ENCODE measurements at regions not wholly inside any gene's neighbourhood (a gene's known extent, or its start where the extent isn't known, plus 50 kb on each side); places are given as distances from the start of the nearest gene placed in this dataset.
"Not testable (repeated sequence)": the region's sequence is repeated elsewhere in the genome, so short reads cannot be mapped to it uniquely, and the experiment has no call there.

DNA sequence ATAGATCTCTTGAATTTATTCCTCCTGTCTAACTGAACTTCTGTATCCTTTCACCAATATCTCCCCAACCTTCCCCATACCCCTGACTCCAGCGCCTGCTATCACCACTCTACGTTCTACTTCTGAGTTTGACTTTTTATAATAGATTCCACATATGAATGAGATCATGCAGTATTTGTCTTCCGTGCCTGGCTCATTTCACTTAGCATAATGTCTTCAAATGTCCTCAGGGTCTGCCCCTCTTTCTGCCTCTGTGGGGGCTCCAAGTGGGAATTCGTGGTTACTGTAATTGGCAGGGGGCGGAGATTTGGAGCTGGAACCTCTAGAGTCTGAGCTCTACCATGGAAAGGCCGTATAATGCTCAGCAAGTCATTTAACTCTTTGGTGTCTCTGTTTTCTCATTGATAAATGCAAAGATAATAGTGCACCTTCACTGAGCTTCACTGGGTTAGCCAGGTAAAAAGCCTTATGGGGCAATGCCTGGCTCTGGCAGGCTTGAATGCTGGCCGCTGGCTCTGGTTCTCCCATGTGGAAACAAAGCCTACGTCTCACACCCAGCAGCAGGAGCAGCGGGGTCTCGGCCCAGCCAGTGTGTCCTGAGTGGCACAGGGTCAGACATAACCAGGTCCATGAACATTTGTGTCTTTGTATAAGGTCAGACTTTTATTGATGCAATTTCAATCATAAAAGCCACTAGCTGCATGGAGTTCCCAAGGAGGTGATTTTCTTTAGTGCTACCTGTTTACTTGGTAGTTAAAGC is 259.1 kb upstream of the PLGLB1 start:
- not testable (repeated sequence) for H3K27me3 ChIP-seq (ENCODE audit: control insufficient read depth, insufficient read depth, low read length); H3K9me3 ChIP-seq (ENCODE audit: control insufficient read depth, insufficient read depth, low read length)

DNA sequence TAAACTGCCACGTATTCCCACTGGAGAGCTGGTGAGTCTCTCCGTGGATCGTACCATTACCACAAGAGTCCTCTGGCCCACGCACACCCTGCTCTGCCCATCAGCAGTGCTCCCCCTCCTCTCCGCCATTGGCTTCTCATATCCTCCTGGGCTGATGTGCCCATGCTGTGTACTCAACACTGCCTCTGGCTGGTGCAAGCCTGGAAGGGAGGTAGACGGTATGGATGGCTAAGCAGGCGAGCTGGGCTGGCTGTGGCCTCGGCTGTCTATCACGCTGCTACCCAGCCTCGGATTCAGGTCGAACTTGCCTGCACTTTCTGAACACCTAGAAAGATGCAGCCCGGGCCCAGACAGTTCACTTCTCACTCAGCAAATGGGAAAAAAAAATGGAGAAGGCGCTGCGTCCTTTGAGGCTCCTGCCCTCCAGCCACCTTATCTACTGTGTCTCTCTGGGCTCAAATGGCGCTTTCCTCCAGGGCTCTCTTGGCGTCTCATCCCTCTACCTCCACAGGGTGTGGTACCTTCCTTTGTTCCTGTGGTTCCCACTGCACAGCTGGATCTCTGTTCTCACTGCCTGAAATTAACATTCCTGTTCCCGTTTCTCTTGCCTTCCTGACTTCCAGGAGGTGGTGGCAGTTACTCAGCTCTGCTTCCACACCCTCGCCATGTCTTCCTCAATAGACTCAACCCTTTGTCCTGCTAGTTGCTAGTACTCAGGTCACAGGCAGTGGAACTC is 262.3 kb upstream of the PLGLB1 start:
- H3K36me3 ChIP-seq (ENCODE audit: control insufficient read depth, insufficient read depth, low read length); H3K9ac ChIP-seq (ENCODE audit: low read depth, low read length); H3K27me3 ChIP-seq (ENCODE audit: control insufficient read depth, insufficient read depth, low read length); H3K4me3 ChIP-seq (ENCODE audit: low read depth, low read length); H3K4me1 ChIP-seq (ENCODE audit: control insufficient read depth, insufficient read depth, low read length); H3K9me3 ChIP-seq (ENCODE audit: control insufficient read depth, insufficient read depth, low read length): not testable (repeated sequence)

More for the DNA sequence above, 259.1 kb upstream of the PLGLB1 start:
- H3K4me3 ChIP-seq (ENCODE audit: low read depth, low read length); H3K9ac ChIP-seq (ENCODE audit: low read depth, low read length); H3K36me3 ChIP-seq (ENCODE audit: control insufficient read depth, insufficient read depth, low read length); H3K4me1 ChIP-seq (ENCODE audit: control insufficient read depth, insufficient read depth, low read length): not testable (repeated sequence)

DNA sequence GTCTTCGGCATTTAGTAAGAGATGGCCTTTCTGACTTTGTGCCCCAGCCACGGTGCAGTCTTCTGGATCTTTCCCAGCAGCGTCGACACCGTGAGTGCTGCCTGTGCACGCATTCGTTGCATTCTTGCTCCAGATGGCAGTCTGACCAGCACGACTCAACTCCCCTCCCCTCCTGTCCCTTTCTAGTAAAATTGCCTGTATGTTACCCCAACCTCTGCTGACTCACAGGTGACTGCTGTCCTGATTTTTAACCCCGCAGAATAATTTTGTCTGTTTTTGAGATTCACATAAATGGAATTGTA is 262.8 kb upstream of the PLGLB1 start:
- not testable (repeated sequence) for H3K4me3 ChIP-seq (ENCODE audit: low read depth, low read length); H3K9me3 ChIP-seq (ENCODE audit: control insufficient read depth, insufficient read depth, low read length); H3K36me3 ChIP-seq (ENCODE audit: control insufficient read depth, insufficient read depth, low read length); H3K4me1 ChIP-seq (ENCODE audit: control insufficient read depth, insufficient read depth, low read length); H3K9ac ChIP-seq (ENCODE audit: low read depth, low read length); H3K27me3 ChIP-seq (ENCODE audit: control insufficient read depth, insufficient read depth, low read length)

DNA sequence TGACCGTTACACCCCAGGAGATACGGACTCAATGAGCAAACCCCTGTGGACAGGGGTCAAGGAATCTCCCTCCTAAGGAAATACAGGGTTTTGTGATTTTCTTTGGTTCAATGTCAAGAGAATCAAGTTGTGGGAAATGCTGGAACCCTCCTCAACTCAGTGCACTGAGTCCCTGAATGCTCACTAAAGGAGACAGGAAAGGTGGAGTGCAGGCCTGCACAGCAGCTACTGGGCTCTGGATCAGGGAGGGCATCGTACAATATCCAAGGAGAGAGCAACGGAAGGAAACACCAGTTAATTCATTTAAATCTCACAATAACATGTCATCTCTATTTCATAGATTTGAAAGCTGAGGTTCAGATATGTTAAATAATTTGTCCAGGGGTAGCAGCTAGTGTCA is 263.5 kb upstream of the PLGLB1 start:
- H3K9me3 ChIP-seq (ENCODE audit: control insufficient read depth, insufficient read depth, low read length); H3K27me3 ChIP-seq (ENCODE audit: control insufficient read depth, insufficient read depth, low read length); H3K36me3 ChIP-seq (ENCODE audit: control insufficient read depth, insufficient read depth, low read length); H3K4me1 ChIP-seq (ENCODE audit: control insufficient read depth, insufficient read depth, low read length); H3K9ac ChIP-seq (ENCODE audit: low read depth, low read length); H3K4me3 ChIP-seq (ENCODE audit: low read depth, low read length): not testable (repeated sequence)

- H3K4me3 ChIP-seq (ENCODE audit: low read depth, low read length); H3K9ac ChIP-seq (ENCODE audit: low read depth, low read length); H3K4me1 ChIP-seq (ENCODE audit: control insufficient read depth, insufficient read depth, low read length); H3K9me3 ChIP-seq (ENCODE audit: control insufficient read depth, insufficient read depth, low read length); H3K27me3 ChIP-seq (ENCODE audit: control insufficient read depth, insufficient read depth, low read length); H3K36me3 ChIP-seq (ENCODE audit: control insufficient read depth, insufficient read depth, low read length): not testable (repeated sequence)
These were observed 269.1 kb upstream of the PLGLB1 start for GRCh38 chr2:87290566-87291307.

DNA sequence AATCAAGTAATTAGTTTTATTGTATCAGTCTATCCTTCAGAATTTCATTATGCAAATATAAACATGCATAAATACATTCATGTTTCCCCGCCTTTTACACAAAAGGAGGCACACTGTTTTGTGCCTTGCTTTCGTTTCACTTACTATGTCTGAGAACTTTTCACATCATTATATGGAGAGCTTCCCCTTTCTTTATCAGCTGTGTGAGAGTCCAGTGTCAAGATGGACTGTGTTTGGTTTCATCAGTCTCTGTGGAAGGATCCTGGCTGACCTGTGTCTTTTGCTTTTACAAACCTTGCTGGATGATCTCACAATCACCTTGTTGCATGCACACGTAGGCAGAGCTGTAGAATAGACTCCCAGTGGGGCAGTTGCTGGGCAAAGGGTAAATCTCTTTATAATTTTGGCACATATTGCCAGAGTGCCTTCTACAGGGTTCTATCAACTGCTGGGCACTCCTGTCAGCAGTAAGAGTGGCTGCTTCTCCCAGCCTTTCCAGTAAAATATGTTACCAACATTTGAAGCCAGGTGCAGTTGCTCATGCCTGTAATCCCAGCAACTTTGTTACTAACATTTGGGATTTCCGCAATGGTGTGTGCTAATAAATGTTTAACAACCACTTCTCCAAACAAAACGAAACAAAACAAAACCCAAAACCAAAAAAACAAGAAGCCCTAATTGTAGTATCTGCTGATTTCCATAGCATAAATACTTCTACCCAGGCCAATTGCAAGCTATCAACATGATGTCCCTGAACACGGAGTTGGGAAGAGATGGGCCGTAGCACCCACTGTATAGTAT is 270.0 kb upstream of the PLGLB1 start:
- not testable (repeated sequence) for H3K9ac ChIP-seq (ENCODE audit: low read depth, low read length); H3K27me3 ChIP-seq (ENCODE audit: control insufficient read depth, insufficient read depth, low read length); H3K36me3 ChIP-seq (ENCODE audit: control insufficient read depth, insufficient read depth, low read length); H3K4me1 ChIP-seq (ENCODE audit: control insufficient read depth, insufficient read depth, low read length); H3K9me3 ChIP-seq (ENCODE audit: control insufficient read depth, insufficient read depth, low read length); H3K4me3 ChIP-seq (ENCODE audit: low read depth, low read length)

DNA sequence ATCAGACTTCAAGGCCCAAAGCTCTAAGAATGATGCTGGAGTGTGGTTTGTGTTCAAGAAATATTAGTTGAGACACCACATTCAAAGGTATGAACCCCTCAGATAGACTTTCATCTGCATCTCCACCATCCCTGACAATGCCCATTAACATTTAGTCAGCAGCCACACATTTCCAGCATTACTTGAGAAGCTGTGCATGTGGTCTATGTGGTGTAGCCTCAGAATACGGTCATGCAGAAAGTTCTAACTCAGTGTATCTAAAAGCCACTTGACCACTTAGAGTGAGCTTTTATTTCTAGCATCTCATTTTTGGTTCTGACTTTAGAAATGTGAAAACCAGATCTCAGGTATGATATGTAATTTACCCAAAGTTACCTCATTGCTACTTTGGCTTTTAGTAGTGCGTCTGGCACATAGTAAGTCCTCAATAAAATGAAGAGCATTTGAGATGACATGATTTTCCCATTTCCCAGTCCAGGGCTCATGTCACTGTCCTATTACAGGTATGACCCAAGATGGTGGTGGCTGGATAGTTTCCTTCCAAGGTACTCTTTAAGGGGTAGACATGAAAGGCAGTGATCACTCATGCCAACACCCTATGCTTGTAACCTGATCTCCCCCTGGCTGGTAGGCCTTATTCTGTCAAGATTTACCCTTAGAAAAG is 272.4 kb upstream of the PLGLB1 start:
- H3K27me3 ChIP-seq (ENCODE audit: control insufficient read depth, insufficient read depth, low read length); H3K36me3 ChIP-seq (ENCODE audit: control insufficient read depth, insufficient read depth, low read length); H3K4me1 ChIP-seq (ENCODE audit: control insufficient read depth, insufficient read depth, low read length); H3K9ac ChIP-seq (ENCODE audit: low read depth, low read length); H3K4me3 ChIP-seq (ENCODE audit: low read depth, low read length); H3K9me3 ChIP-seq (ENCODE audit: control insufficient read depth, insufficient read depth, low read length): not testable (repeated sequence)

GRCh38 chr2:87295135-87295534 is 273.5 kb upstream of the PLGLB1 start:
- H3K4me1 ChIP-seq (ENCODE audit: control insufficient read depth, insufficient read depth, low read length); H3K9ac ChIP-seq (ENCODE audit: low read depth, low read length); H3K36me3 ChIP-seq (ENCODE audit: control insufficient read depth, insufficient read depth, low read length); H3K27me3 ChIP-seq (ENCODE audit: control insufficient read depth, insufficient read depth, low read length); H3K4me3 ChIP-seq (ENCODE audit: low read depth, low read length); H3K9me3 ChIP-seq (ENCODE audit: control insufficient read depth, insufficient read depth, low read length): not testable (repeated sequence)

- not testable (repeated sequence) for H3K36me3 ChIP-seq (ENCODE audit: control insufficient read depth, insufficient read depth, low read length); H3K4me3 ChIP-seq (ENCODE audit: low read depth, low read length); H3K27me3 ChIP-seq (ENCODE audit: control insufficient read depth, insufficient read depth, low read length); H3K9ac ChIP-seq (ENCODE audit: low read depth, low read length); H3K4me1 ChIP-seq (ENCODE audit: control insufficient read depth, insufficient read depth, low read length); H3K9me3 ChIP-seq (ENCODE audit: control insufficient read depth, insufficient read depth, low read length)
These were observed 279.7 kb upstream of the PLGLB1 start for GRCh38 chr2:87301349-87301748.

GRCh38 chr2:87301871-87302270 is 280.2 kb upstream of the PLGLB1 start:
- not testable (repeated sequence) for H3K36me3 ChIP-seq (ENCODE audit: control insufficient read depth, insufficient read depth, low read length); H3K4me1 ChIP-seq (ENCODE audit: control insufficient read depth, insufficient read depth, low read length); H3K27me3 ChIP-seq (ENCODE audit: control insufficient read depth, insufficient read depth, low read length); H3K4me3 ChIP-seq (ENCODE audit: low read depth, low read length); H3K9me3 ChIP-seq (ENCODE audit: control insufficient read depth, insufficient read depth, low read length); H3K9ac ChIP-seq (ENCODE audit: low read depth, low read length)

DNA sequence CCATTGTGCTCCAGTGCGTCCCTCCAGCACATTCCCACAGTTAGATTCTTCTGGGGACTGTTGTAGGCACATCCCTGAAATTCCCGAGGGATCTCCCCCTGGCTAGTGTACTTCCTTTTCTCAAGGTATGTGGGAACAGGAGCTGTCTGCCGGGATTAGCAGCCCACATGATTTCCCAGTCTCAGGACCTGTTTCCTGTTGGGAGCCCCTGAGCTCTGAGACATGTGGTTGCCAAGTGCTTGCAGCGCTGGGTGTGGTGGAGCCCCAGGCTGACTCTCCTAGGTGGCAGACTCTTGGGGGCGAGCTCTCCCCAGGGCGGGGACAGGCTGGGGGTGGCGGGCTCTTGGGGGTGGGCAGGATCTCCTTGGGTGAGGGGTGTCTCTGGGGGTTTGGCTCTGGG is 287.0 kb upstream of the PLGLB1 start:
- H3K9me3 ChIP-seq (ENCODE audit: control insufficient read depth, insufficient read depth, low read length); H3K27me3 ChIP-seq (ENCODE audit: control insufficient read depth, insufficient read depth, low read length); H3K4me1 ChIP-seq (ENCODE audit: control insufficient read depth, insufficient read depth, low read length); H3K9ac ChIP-seq (ENCODE audit: low read depth, low read length); H3K4me3 ChIP-seq (ENCODE audit: low read depth, low read length); H3K36me3 ChIP-seq (ENCODE audit: control insufficient read depth, insufficient read depth, low read length): not testable (repeated sequence)

Data from iPS-15b (cell line).